Naive thymus-derived CD8-positive, alpha-beta T cell (primary cell): ENCODE measurements at regions not wholly inside any gene's neighbourhood (a gene's known extent, or its start where the extent isn't known, plus 50 kb on each side); places are given as distances from the start of the nearest gene placed in this dataset.
"Not testable (repeated sequence)": the region's sequence is repeated elsewhere in the genome, so short reads cannot be mapped to it uniquely, and the experiment has no call there.

ENCODE experiments used
- ATAC-seq, 2 donors: fragments of 150-1000 bp; cut with Tn5 transposase in 1 of 2; sonication (Bioruptor Pico), chemical (Tn5 transposase) in 1 of 2; 1 replicate in 1 of 2; 2 replicates in 1 of 2; pipeline ENCODE4 v1.10.0; 2021; ENCODE audit warnings: mild to moderate bottlenecking in 2 of 2, moderate library complexity in 2 of 2
- POLR2A ChIA-PET: fragments of 350-600 bp; sonication (Branson Sonifier 250); formaldehyde crosslinking; loops from one replicate; lab custom pipeline; 2021; ENCODE audit warnings: antibody characterized with exemption; lab: Charles Lee
- DNase-seq, 10 donors: peaks; one replicate each; pipeline versions ENCODE4 v3.0.0 to v3.0.0-alpha.2; 2020 to 2022
- H3K27ac Mint-ChIP-seq, 10 donors: one replicate each; pipeline ENCODE4 v1.8.0; 2020 to 2022; ENCODE audit warnings: mild to moderate bottlenecking in 10 of 10, mixed read lengths in 10 of 10, moderate library complexity in 4 of 10, inconsistent platforms in 1 of 10
- H3K27me3 Mint-ChIP-seq, 5 donors: one replicate each; pipeline ENCODE4 v1.8.0; 2021 to 2022; ENCODE audit warnings: mixed read lengths in 5 of 5
- H3K36me3 Mint-ChIP-seq, 3 donors: one replicate each; pipeline ENCODE4 v1.8.0; 2020 to 2022; ENCODE audit warnings: mixed read lengths in 3 of 3, mild to moderate bottlenecking in 2 of 3, inconsistent platforms in 1 of 3
- H3K4me1 Mint-ChIP-seq, 4 donors: one replicate each; pipeline ENCODE4 v1.8.0; 2021 to 2022; ENCODE audit warnings: mixed read lengths in 4 of 4
- H3K4me3 Mint-ChIP-seq, 10 donors: one replicate each; pipeline ENCODE4 v1.8.0; 2020 to 2022; ENCODE audit warnings: mild to moderate bottlenecking in 10 of 10, mixed read lengths in 10 of 10, moderate library complexity in 6 of 10, inconsistent platforms in 1 of 10
- H3K9me3 Mint-ChIP-seq, 9 donors: one replicate each; pipeline ENCODE4 v1.8.0; 2020 to 2022; ENCODE audit warnings: mixed read lengths in 9 of 9, mild to moderate bottlenecking in 3 of 9, inconsistent platforms in 1 of 9, moderate library complexity in 1 of 9

DNA sequence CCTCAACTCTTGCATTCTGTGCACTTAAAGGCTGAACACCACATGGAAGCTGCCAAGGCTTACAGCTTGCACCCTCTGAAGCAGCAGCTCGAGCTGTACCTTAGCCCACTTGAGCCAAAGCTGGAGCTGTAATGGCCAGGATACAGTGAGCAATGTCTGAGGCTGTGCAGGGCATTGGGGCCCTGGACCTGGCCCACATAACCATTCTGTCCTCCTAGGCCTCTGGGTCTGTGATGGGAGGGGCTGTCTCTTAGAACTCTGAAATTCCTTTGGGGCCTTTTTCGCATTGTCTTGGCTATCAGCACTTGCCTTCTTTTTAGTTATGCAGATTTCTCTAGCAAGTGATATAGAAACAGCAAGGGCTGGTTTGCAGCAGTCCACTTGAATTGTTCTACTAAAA, 303.8 kb upstream of the CLEC14A start:
- H3K36me3 Mint-ChIP-seq, result peaks cover 0 to 13% (median 0%) of the 10 kb centered on the region in 3 donors
- H3K4me3 Mint-ChIP-seq, result no peak overlapping the region
- H3K4me1 Mint-ChIP-seq, result no peaks in the 10 kb centered on the region
- DNase-seq, result no peak
- H3K27ac Mint-ChIP-seq, result no peak overlapping the region
- ATAC-seq, result no peak
- H3K27me3 Mint-ChIP-seq, result peaks cover 0 to 3% (median 0%) of the 10 kb centered on the region in 5 donors
- peaks cover 0 to 46% (median 20%) of the 10 kb centered on the region in 9 donors for H3K9me3 Mint-ChIP-seq
- POLR2A ChIA-PET, result no interaction called here

DNA sequence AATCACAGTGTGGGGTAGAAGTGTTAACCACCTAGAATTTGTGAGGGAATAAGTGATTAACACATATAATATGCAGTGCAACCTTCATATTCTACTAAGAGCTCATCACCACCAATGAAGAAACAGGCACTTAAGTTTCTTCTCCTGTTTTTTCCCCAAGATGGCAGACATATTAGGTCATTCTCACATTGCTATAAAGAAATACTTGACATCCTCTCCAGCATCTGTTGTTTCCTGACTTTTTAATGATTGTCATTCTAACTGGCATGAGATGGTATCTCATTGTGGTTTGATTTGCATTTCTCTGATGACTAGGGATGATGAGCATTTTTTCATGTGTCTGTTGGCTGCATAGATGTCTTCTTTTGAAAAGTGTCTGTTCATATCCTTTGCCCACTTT, 301.5 kb upstream of the CLEC14A start:
- H3K4me3 Mint-ChIP-seq, H3K36me3 Mint-ChIP-seq, POLR2A ChIA-PET, H3K27ac Mint-ChIP-seq, H3K27me3 Mint-ChIP-seq, DNase-seq, H3K4me1 Mint-ChIP-seq, ATAC-seq: not testable (repeated sequence)
- H3K9me3 Mint-ChIP-seq, result peaks cover 0 to 35% (median 15%) of the 10 kb centered on the region in 9 donors

DNA sequence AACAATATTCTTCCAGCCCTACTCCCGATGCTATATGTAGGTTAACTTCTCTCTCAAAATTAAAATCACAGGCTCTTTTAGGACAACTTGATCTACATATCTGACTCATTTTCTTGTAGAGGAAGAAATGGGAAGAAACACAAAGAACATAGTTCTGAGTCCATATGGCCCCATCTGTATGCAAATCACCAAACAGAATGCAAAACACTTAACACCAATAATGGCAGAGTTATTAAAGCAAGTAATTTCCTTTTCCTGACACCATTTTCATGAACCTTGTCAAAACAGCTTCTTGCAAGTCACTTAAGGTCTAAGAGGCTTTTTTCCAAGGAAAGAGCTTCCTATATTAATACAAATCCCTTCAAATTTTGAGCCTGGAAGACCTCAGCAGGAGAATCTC, 300.4 kb upstream of the CLEC14A start:
- no peak overlapping the region for H3K4me3 Mint-ChIP-seq
- H3K27ac Mint-ChIP-seq, result no peak overlapping the region
- ATAC-seq (no peak), DNase-seq (no peak)
- peaks cover 0 to 8% (median 0%) of the 10 kb centered on the region in 3 donors for H3K36me3 Mint-ChIP-seq
- H3K4me1 Mint-ChIP-seq, result no peaks in the 10 kb centered on the region
- H3K9me3 Mint-ChIP-seq, result peaks cover 0 to 24% (median 13%) of the 10 kb centered on the region in 9 donors
- H3K27me3 Mint-ChIP-seq, result peaks cover 0 to 7% (median 0%) of the 10 kb centered on the region in 5 donors
- POLR2A ChIA-PET, result no interaction called here

DNA sequence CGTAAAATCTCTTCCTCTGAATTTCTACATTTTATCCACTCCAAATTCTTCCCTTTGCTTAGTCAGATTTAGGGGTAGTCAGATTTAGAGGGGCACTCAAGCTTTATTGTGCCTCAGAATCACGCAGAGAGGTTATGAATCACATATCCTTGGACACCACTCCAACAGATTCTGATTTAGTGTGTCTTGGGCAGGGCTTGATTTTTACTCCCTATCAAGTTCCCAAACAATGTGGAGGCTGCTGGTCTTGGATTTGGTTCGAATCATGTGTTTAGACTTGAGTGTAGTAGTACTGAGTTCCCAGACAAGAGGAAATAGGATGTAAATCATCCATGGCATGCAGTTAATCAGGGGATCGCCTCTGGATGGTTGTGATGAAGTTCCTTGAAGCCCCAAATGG, 298.1 kb upstream of the CLEC14A start:
- Mint-ChIP-seq H3K9me3 (peaks cover 0 to 12% (median 6%) of the 10 kb centered on the region in 9 donors), H3K36me3 (no peaks in the 10 kb centered on the region)

DNA sequence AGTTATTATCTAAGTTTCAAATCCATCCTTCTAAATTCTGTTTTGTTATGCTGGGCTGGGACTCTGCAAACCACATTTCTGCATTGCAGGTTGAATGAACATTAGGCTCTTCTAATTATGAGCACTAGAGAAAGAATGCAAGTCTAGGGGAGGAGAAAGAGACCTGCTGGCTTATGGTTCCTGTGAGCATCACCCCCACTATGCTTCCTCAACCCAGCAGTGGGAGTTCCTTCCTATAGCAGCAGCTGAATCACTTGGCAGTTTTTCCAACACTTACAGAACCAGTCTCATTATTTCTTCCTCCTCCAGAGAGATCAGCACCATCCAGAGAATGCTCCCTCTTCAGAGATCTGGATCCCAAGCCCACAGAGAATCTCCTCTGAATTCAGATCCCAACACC, 297.7 kb upstream of the CLEC14A start:
- H3K9me3 Mint-ChIP-seq, result peaks cover 0 to 8% (median 5%) of the 10 kb centered on the region in 9 donors
- POLR2A ChIA-PET, result no interaction called here
- ATAC-seq (no peak), DNase-seq (no peak)
- no peak overlapping the region for H3K27ac Mint-ChIP-seq
- H3K27me3 Mint-ChIP-seq, result peaks cover 0 to 7% (median 1%) of the 10 kb centered on the region in 5 donors
- no peak overlapping the region for H3K4me3 Mint-ChIP-seq
- peaks cover 0 to 2% (median 0%) of the 10 kb centered on the region in 4 donors for H3K4me1 Mint-ChIP-seq
- H3K36me3 Mint-ChIP-seq, result no peaks in the 10 kb centered on the region

More for the DNA sequence above, 298.1 kb upstream of the CLEC14A start:
- ATAC-seq (no peak), DNase-seq (no peak)
- POLR2A ChIA-PET, result no interaction called here
- no peak overlapping the region for H3K27ac Mint-ChIP-seq
- H3K4me1 Mint-ChIP-seq, result peaks cover 0 to 1% (median 0%) of the 10 kb centered on the region in 4 donors
- no peak overlapping the region for H3K4me3 Mint-ChIP-seq
- peaks cover 0 to 7% (median 1%) of the 10 kb centered on the region in 5 donors for H3K27me3 Mint-ChIP-seq

DNA sequence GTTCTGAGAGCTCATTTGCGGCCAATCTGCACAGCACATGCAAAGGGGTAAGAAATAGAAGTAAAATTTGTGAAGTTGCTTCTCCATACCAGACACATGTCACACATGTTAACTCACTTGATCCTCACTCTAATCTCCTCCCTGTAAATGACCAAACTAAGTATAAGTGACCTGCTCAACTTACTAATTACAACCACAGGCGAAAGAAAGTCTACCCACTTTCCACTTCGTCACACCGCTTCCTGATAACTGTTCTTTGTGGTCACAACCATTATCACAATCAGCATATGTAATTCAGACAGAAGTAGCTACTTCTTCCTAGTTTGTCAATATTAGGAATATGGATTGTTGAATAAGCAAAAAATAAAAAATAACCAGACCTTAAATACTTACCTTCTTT, 293.7 kb upstream of the CLEC14A start:
- Mint-ChIP-seq H3K4me3 (no peak overlapping the region), H3K9me3 (no peaks in the 10 kb centered on the region), H3K27ac (no peak overlapping the region), H3K4me1 (peaks cover 0 to 2% (median 0%) of the 10 kb centered on the region in 4 donors), H3K27me3 (peaks cover 0 to 7% (median 0%) of the 10 kb centered on the region in 5 donors), H3K36me3 (no peaks in the 10 kb centered on the region)
- ATAC-seq (no peak), DNase-seq (no peak)
- POLR2A ChIA-PET, result no interaction called here

DNA sequence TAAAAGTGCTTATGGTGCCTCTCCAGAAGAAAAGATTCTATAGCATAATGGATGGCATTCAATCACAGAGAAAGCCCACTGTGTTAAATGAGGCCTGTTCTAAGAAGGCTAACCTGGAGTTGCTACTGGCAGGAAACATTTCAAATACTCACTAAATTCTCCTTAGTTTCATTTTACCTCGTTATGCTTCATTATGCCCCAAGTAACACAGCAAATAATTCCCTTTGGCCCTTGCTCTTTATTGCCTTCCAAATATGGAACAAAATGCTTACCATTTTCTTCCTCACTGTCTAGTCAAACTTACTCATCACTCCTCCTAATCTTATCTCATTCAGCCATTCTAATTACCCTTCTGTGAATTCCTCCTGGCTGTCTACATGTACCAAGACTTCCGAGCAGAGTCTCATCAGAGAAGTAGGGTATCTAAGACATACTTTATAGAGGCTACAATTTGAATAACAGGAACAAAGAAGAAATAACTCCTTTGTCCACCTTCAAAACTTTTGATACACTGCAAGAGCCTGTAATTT, 292.1 kb upstream of the CLEC14A start:
- POLR2A ChIA-PET, result no interaction called here
- no peaks in the 10 kb centered on the region for H3K36me3 Mint-ChIP-seq
- H3K4me3 Mint-ChIP-seq, result no peak overlapping the region
- H3K27ac Mint-ChIP-seq, result no peak overlapping the region
- H3K4me1 Mint-ChIP-seq, result peaks cover 0 to 2% (median 0%) of the 10 kb centered on the region in 4 donors
- H3K9me3 Mint-ChIP-seq, result peaks cover 0 to 5% (median 0%) of the 10 kb centered on the region in 9 donors
- H3K27me3 Mint-ChIP-seq, result peaks cover 0 to 10% (median 2%) of the 10 kb centered on the region in 5 donors
- ATAC-seq (no peak), DNase-seq (no peak)

DNA sequence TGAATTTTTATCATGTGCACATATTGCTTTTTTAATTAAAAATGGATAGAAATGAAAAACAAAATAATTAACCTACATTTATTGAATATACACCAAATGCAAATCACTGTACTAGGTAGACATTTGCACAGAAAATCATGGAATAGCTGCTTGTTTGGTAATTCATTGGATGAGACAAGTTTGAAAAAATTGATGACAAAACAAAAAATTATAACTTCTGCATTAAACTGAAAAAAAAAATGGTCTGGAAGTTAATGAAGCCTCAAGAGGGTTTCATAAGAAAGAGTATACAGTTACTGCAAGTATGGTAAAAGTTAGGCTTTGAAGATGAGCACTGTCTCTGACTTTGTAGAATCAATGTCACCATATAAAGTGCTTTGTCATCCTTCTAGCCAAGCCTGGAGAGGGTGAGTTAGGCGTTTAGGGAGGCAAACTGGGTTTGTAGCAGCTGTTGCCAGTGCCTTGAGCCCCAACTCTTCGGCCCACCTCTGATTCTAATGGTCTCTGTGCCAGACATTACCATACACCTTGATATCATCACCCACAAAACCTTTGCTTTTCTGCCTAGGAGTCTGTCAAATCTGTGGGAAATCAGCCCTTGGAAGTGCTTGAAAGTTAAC, 291.1 kb upstream of the CLEC14A start:
- H3K9me3 Mint-ChIP-seq, result peaks cover 0 to 5% (median 0%) of the 10 kb centered on the region in 9 donors
- POLR2A ChIA-PET, result no interaction called here
- no peak for ATAC-seq
- no peak for DNase-seq
- H3K36me3 Mint-ChIP-seq, result no peaks in the 10 kb centered on the region
- no peak overlapping the region for H3K27ac Mint-ChIP-seq
- H3K4me3 Mint-ChIP-seq, result no peak overlapping the region
- peaks cover 0 to 2% (median 0%) of the 10 kb centered on the region in 4 donors for H3K4me1 Mint-ChIP-seq
- H3K27me3 Mint-ChIP-seq, result peaks cover 0 to 10% (median 2%) of the 10 kb centered on the region in 5 donors

DNA sequence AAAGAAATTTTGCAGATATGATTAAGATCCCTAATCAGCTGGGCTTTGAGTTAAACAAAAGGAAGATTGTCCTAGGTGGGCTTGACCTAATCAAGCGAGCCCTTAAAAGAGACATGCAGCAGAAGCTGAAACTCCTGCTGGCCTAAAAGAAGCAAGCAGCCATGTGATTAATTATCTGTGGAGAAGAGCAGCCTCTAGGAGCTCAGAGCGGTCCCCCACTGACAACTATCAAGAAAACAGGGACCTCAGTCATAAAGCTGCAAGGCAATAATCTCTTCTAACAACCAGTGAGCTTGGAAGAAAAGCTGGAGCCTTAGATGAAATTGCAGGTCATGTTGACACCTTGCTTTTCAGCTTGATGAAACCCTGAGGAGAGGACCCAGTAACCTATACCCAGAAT, 288.9 kb upstream of the CLEC14A start:
- no peak overlapping the region for H3K27ac Mint-ChIP-seq
- DNase-seq (no peak), ATAC-seq (no peak)
- H3K4me1 Mint-ChIP-seq, result peaks cover 0 to 2% (median 0%) of the 10 kb centered on the region in 4 donors
- peaks cover 0 to 5% (median 0%) of the 10 kb centered on the region in 9 donors for H3K9me3 Mint-ChIP-seq
- POLR2A ChIA-PET, result no interaction called here
- H3K36me3 Mint-ChIP-seq, result no peaks in the 10 kb centered on the region
- H3K4me3 Mint-ChIP-seq, result no peak overlapping the region
- H3K27me3 Mint-ChIP-seq, result peaks cover 0 to 10% (median 2%) of the 10 kb centered on the region in 5 donors

DNA sequence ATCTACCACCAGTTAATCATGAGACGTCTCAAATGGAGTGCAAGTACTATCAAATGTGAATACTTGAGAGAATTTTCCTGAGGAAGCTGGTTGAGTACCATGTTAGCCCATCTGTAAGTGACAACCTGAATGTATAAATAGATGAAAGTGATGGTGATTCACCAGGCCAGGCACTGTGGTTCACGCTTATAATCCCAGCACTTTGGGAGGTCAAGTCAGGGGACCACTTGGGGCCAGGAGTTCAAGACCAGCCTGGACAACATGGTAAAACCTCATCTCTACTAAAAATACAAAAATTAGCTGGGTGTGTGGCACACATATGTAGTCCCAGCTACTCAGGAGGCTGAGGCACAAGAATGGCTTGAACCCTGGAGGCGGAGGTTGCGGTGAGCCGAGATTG, 288.0 kb upstream of the CLEC14A start:
- DNase-seq, H3K4me3 Mint-ChIP-seq, ATAC-seq, H3K27ac Mint-ChIP-seq, H3K27me3 Mint-ChIP-seq, H3K9me3 Mint-ChIP-seq, H3K36me3 Mint-ChIP-seq, POLR2A ChIA-PET, H3K4me1 Mint-ChIP-seq: not testable (repeated sequence)

DNA sequence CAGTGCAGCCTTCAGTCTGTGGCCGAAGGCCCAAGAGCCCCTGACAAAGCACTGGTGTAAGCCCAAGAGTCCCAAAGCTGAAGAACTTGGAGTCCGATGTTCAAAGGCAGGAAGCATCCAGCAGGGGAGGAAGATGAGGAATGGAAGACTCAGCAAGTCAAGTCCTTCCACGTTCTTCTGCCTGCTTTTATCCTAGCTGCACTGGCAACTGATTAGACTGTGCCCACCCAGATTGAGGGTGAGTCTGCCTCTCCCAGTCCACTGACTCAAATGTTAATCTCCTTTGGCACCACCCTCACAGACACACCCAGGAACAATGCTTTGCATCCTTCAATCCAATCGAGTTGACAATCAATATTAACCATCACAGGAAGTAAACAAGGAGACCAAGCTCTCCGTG, 282.2 kb upstream of the CLEC14A start:
- ATAC-seq, H3K4me1 Mint-ChIP-seq, DNase-seq, POLR2A ChIA-PET, H3K4me3 Mint-ChIP-seq, H3K9me3 Mint-ChIP-seq, H3K27me3 Mint-ChIP-seq, H3K36me3 Mint-ChIP-seq: not testable (repeated sequence)
- H3K27ac Mint-ChIP-seq, result peak overlapping the region in 1 of 10 donors; percentile 40

DNA sequence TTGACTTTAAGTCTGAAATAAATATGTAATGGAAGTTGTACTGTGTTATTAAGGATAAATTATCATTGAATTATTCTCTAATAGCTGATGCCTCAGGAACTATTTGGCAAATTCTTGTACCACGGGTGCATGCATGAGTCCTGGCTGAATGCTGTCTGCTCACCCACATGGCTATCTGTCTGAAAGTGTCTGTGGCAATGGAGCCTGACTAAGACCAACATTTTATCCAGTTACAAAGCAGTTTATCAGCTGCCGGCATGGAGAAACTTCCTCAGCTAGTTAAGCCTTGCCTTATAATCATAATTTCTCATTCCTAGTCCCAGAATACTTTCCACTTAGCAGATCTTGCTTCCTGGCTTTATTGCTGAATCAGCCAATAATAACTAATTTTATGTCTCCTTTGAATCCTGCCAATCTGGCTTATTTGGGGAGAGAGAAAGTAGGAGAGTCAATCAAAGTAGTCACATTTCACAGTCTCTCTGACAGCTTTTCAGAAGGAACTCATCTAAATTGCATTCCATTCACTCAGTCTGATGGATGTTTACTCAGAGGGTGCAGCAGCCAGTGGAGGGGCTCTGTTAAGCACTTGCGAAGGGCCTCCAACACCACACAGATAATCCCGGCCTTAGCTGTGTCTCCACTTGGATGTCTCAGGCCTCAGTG, 280.6 kb upstream of the CLEC14A start:
- no peaks in the 10 kb centered on the region for H3K27me3 Mint-ChIP-seq
- peaks cover 0 to 2% (median 0%) of the 10 kb centered on the region in 9 donors for H3K9me3 Mint-ChIP-seq
- POLR2A ChIA-PET, result no interaction called here
- no peaks in the 10 kb centered on the region for H3K4me1 Mint-ChIP-seq
- no peak overlapping the region for H3K4me3 Mint-ChIP-seq
- no peak for ATAC-seq
- H3K36me3 Mint-ChIP-seq, result no peaks in the 10 kb centered on the region
- no peak overlapping the region for H3K27ac Mint-ChIP-seq
- no peak for DNase-seq

DNA sequence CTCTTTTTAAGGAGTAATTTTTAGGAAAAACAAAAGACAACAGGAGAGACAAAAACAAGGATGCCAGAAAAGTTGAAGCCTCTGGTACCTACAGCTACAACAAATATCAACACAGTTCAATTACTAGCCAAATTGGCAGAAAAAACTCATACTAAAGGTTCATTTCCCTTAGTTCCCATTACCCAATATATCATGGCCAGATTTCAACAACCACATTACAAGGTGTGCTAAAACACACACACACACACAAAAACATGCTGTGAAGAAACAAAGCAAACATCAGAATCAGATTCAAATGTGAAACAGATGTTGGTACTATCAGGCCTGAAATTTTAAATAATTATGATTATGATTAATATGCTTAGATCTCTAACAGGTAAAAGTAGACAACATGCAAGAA, 272.7 kb upstream of the CLEC14A start:
- Mint-ChIP-seq H3K9me3 (peaks cover 0 to 10% (median 0%) of the 10 kb centered on the region in 9 donors), H3K27me3 (peaks cover 0 to 20% (median 2%) of the 10 kb centered on the region in 5 donors), H3K36me3 (no peaks in the 10 kb centered on the region), H3K4me3 (no peak overlapping the region), H3K27ac (no peak overlapping the region), H3K4me1 (no peaks in the 10 kb centered on the region)
- ATAC-seq, result no peak
- POLR2A ChIA-PET, result no interaction called here
- no peak for DNase-seq
